GM12864 (cell line): ENCODE measurements at regions not wholly inside any gene's neighbourhood (a gene's known extent, or its start where the extent isn't known, plus 50 kb on each side); places are given as distances from the start of the nearest gene placed in this dataset.

ENCODE experiments used
- DNase-seq: peaks from one replicate; pipeline ENCODE4 v3.0.0-alpha.2; 2011; ENCODE audit warnings: low read depth
- H3K4me3 ChIP-seq: 2 replicates; pipeline ENCODE4 v1.5.1; 2011; ENCODE audit warnings: mild to moderate bottlenecking, low read depth, low read length, control low read depth
- CTCF ChIP-seq: IDR thresholded peaks from 2 replicates; pipeline ENCODE4 v1.5.1; 2011; ENCODE audit warnings: low read depth, mild to moderate bottlenecking, moderate library complexity, low read length, control low read depth, inconsistent platforms; ENCODE audit errors: missing control alignments

- no peak for TF ChIP-seq CTCF
Measured at GRCh38 chr12:98172304-98172703, 343.1 kb upstream of the TMPO start.

DNA sequence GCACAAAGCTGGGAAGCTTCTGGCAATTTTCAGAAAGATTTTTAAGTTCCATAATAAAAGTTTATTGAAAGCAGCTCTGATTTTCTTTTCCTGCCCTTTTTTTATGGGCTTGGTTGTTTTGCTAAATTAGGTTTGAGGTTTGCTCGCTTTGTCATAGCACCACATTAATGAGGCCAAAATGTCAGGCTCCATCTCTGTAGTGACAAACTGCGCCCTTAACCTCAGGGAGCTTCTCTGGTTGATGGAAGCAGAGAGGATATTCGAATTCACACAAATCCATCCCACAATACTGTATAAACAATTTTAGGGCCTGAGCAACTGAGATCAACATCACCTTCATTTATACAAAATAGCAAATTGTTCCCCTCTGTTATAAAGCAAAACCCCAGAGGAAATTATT lies 342.6 kb upstream of the TMPO start:
- DNase-seq: no peak
- H3K4me3 ChIP-seq: no peak overlapping the region
- TF ChIP-seq CTCF: no peak

More at GRCh38 chr12:98172304-98172703, 343.1 kb upstream of the TMPO start:
- DNase-seq: no peak
- H3K4me3 ChIP-seq: no peak overlapping the region

DNA sequence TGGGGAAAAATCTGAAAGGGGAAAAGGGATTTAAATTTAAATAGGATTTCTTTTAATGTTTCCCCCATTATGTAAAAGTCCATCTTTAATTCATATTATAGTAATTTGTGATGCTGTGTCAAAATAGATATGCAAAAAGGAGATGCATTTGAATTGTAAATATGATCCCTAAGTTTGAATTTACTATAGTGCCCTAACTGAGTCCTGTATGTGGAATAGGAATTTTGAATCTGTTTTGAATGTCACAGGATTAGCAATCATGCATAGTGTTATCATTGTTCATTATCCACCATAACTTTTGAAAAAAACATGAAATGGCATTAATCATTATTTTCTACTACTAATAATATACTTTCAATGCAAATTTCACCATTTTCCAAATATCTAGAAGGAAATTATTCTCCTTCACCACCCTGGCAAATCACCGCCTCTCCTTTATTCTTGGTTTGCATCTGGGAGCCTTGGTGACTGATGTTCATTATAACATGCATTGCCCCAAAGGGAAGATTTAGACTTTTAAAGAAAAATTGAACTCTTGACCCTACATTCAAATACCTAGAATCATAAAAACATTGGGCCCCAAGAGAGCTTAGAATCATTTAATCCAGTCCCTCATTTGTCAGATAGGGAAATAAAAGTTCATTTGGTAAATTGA lies 341.5 kb upstream of the TMPO start:
- no peak for TF ChIP-seq CTCF
- no peak for DNase-seq
- H3K4me3 ChIP-seq: no peak overlapping the region

DNA sequence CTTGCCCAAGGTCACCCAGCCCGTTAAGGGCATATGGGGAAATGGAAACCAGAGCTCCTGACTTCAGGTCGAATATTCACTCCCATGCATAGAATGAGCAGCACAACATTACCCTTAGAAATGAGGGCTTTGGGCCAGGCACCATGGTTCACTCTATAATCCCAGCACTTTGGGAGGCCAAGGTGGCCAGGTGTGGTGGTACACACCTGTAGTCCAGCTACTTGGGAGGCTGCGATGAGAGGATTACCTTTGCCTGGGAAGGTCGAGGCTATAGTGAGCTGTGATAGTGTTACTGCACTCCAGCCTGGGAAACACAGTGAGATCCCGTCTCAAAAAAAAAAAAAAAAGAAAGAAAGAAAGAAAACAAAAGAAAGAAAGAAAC lies 341.0 kb upstream of the TMPO start:
- no peak for TF ChIP-seq CTCF
- H3K4me3 ChIP-seq: no peak overlapping the region
- DNase-seq: no peak

DNA sequence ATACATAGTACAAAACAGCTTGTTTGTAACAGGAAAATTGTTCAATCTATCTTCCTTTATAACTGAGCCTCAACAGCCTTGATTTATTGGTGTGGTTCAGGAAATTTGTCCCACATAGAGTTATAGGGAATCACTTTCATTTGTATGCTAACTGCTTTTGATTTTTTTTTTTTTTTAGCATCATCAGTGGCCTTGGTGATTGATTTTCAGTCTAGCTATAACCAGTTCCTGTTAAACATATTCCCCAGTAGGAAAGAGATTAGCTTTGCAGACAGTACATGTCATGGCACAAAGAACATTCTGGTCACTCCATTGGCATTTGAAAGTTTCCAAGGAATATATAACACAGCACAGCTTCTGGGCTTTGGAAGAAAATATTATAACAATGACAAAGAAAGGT lies 337.3 kb upstream of the TMPO start:
- no peak overlapping the region for H3K4me3 ChIP-seq
- no peak for TF ChIP-seq CTCF
- DNase-seq: no peak

- H3K4me3 ChIP-seq: no peak overlapping the region
- no peak for TF ChIP-seq CTCF
- no peak for DNase-seq
Measured at GRCh38 chr12:98179151-98179550, 336.2 kb upstream of the TMPO start.

DNA sequence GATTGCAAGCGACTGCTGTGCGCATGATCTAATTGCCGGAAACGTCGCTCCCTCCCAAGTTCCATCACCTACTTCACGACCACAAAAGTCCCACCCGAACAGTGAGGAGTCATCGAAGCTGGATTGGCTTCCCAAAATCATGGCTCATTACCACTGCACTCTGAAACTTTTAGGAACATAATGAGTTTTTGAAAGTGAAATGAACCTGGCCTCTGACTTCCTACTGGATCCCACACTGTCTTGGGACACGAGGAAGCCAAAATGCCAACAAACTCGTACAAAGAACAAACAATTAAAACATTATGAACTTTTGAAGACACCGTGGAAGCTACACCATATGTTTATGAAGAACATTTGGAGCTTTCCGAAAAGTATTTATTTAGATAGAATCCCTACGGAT lies 334.8 kb upstream of the TMPO start:
- no peak overlapping the region for H3K4me3 ChIP-seq
- DNase-seq: no peak
- no peak for TF ChIP-seq CTCF
